Right lung (tissue), 2 donors: ENCODE measurements at regions not wholly inside any gene's neighbourhood (a gene's known extent, or its start where the extent isn't known, plus 50 kb on each side); places are given as distances from the start of the nearest gene placed in this dataset.

ENCODE experiments used
- DNase-seq, 2 donors: peaks; one replicate each; pipeline ENCODE4 v3.0.0-alpha.2; 2013

DNA sequence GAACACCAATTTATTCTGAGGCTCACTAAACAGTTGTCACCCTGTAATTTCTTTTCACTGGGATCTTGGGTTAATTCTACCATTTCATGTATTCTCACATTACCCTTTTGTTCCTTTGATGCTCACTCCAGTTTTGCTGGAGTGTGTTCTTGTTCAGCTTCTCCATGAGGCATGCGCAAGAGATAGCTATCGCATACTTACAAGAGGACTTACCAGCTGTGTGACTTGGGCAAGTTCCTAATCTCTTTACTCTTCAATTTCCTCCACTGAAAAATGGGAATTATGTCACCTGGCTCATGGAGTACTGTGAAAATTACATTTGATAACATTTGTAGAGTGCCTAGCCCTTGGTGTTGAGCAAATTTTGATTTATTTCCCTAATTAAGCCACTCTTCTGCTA, 56.5 kb upstream of the JDP2 start:
- DNase-seq, result no peak

DNA sequence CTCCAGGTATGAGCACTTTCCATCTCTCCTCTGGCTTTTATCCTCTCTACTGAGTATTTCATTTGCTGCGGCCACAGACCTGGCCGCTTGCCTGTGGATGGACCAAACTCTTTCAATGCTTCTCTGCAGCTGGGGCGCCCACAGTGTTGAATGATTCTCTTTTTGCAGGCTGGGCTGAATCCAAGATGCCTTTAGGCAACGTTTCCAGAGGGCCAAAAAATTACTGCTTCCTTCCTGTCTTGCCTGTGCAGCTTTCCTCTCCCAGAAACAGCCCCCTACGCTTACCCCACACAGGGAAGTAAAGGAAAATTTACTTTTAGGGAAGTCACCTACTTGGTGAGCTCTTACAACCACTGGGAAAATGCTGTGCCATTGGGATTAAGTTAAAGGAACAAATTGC, 55.6 kb upstream of the JDP2 start:
- peak in 1 of 2 donors; percentile 23 for DNase-seq

DNA sequence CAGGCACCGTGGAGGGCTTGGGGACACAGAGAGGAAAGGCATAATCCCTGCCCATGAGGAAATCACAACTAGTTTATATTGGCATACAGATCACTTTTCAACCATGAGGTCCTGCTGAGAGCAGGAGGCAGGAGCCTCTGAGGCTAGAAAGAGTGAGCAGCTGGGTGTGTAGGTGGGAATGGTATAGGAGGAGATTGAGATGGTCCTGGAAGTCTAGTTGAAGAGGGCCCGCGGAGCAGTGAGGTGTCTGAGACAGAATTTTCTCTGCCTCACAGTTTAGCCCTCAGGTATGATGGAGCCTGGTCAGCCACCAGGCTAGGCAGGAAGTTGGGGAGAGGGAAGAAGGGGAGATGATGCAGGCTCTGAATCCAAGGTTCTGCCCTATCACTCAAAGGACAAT, 54.7 kb upstream of the JDP2 start:
- DNase-seq, result no peak

DNA sequence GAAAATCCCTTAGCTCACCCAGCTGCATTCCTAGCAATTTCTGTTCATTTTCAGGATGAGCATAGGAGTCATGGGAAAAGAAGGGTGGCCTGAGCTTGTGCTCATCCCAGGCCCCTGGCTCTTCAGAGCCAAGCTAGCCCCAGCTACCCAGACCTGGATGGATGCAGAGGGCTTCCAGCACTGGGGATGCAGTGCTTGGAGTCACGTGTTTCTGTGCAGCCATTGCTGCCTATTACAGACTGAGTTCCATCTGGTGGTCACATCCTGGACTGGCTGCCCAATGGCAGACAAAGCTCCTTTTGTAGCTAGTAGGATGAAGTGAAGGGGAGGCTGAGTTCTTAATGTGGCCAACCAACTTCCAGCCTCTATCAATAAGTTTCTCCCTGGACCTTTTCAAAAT, 54.2 kb upstream of the JDP2 start:
- no peak for DNase-seq

DNA sequence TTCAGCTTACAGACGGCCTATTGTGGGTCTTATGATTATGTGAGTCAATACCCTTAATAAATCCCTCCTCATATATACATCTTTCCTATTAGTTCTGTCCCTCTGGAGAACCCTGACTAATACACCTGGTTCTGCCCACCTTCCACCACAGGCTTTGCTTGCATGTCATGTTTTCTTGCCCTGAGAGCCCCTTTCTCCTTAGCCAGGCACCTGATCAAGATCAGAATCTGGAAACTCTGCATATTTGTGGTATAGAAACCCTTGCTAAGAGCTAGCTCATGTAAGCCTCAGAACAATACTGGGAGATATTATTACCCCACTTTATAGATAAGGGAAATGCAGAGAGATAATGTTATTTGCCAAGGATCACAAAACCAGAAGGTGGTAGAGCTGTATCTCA, 52.9 kb upstream of the JDP2 start:
- DNase-seq, result no peak

DNA sequence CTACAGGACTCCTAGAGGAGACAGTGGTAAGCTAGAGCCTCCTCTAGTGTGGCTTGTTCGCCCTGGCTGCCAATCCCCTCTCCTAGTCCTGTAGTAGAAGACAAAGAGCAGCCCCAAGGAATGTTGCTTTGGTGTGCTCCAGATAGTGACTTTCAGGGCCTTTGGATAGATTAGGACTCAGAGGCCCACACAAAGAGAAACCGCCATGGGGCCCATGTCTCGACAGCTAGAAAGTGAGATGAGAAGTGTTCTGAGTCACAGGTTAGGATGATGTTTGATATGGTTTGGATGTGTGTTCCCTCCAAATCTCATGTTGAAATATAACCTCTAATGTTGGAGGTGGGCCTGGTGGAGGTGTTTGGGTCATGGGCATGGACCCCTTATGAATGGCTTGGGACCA, 51.8 kb upstream of the JDP2 start:
- no peak for DNase-seq
